Islet of Langerhans (tissue), 1 donor: ENCODE measurements at regions not wholly inside any gene's neighbourhood (a gene's known extent, or its start where the extent isn't known, plus 50 kb on each side); places are given as distances from the start of the nearest gene placed in this dataset.
A peak's percentile ranks its signal among the peaks of the same experiment; 100 is the strongest.
"Not testable (repeated sequence)": the region's sequence is repeated elsewhere in the genome, so short reads cannot be mapped to it uniquely, and the experiment has no call there.

Experiments
- FAIRE-seq: peaks from one replicate; lab custom pipeline; 2011; peaks lifted over from hg19 to GRCh38; lab: Jason Lieb, UNC

DNA sequence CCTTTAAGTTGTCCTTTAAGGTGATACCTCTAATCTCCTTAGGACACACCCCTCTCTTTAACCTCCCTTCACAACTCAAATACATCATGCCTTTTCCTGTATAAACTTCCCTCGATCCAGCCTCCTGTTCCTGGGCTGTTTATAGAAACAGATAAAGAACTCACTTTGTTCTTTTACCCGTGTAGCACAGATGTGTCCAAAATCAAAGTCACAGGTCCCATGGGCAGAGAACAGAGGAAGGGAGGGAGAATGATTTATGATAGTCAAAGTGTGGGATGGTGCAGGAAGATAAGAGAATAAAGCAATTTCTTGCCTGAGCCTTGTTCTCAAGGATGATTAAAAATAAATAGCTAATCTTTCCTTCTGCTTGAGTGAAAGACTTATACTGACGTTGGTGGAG is 50.3 kb upstream of the CABCOCO1 start:
- no peak for FAIRE-seq

GRCh38 chr10:61612009-61612408 is 50.7 kb upstream of the CABCOCO1 start:
- FAIRE-seq, result no peak

- no peak for FAIRE-seq
These were observed 53.0 kb upstream of the CABCOCO1 start for GRCh38 chr10:61609701-61610100.

DNA sequence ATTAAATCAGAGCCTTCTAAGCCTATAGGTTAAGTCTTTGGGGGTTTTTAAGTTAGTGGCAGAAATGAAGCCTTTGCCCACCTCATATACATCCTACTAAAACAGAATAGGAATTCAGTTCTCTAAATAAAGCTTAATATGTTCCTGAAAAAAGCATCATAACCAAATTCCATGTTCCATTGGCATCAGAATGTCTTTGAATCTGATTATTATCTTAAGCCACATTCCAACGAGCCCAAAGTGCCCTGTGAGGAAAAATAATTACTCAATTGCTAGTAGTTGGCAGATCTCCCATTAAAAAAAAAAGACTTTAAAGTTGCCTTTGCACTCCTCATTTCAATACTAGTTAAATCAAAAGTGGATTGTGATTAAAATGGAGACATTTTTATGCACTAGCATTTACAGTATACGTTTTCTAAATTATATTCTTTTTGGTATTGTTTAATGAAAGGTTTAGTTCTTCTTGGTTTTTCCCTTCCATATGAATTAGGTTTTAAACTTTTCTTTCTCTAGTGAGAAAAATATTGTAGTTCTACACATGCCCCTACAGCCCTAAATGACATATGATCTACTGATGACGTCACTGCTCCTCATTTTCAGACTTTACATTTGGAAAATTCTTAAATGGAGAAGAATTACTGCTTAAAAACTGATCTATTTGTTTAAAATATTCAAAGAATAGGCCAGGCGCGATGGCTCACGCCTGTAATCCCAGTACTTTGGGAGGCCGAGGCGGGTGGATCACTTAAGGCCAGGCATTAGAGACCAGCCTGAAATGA is 54.3 kb upstream of the CABCOCO1 start:
- no peak for FAIRE-seq

DNA sequence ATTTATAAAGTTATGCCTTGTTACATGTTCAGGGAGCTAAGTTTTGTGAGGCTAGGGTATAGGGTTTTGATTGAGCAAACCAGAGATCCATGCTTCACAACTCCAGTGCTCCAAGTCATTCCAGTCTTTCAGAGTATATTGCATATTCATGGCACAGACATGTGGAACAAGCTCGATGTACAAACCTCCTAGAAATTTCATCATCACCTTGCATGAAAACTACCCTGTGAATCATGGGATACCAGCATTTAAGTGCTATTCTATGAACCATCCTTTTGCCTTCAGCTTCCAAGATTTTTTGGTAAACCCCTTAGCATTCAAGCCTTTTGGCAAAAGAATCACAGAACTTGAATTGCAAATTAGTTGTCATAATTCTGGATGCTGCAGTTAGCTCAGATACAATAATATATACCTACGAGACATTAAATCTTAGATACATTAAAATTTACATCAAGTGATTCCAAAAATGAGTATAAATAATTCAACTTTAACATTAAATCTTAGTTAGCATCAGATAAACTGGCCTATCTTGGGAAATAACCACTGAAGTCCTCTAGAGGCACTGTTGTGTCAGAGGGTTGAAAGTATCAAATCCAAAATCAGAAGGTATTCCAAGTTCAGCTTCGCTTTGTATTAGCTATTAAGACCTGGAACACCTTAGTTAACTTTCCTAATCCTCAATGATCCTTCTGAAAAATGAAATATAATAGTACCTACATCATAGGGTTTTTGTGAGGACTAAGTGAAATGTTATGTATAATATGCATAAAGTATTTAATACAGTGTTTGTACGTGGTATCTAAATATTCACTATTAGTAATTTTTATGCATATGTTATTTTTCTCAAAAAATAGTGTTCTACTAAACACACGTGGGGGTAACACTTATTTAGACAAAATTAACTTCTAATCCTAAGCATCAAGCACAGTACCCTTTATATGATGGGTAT is 55.5 kb upstream of the CABCOCO1 start:
- peak; percentile 47 for FAIRE-seq

- FAIRE-seq, result no peak
These were observed 57.5 kb upstream of the CABCOCO1 start for GRCh38 chr10:61605221-61605620.

DNA sequence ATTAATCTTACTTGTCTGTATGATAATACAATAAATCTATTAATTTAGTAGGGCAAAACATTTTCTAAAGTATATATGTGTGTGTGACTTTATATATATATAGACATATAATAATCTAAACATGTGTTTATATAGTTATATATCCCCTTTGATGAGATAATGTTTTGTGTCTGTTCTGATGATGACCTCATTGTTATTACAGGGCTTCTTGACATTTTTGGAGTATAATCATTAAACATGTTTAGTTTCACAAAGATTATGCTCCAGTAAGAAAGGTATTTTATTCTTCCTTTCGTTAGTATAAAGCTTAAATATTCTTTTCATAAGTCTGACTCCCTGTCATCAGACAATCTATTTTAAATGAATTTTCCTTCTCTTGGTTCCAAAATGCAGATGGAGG is 62.3 kb upstream of the CABCOCO1 start:
- FAIRE-seq, result no peak

DNA sequence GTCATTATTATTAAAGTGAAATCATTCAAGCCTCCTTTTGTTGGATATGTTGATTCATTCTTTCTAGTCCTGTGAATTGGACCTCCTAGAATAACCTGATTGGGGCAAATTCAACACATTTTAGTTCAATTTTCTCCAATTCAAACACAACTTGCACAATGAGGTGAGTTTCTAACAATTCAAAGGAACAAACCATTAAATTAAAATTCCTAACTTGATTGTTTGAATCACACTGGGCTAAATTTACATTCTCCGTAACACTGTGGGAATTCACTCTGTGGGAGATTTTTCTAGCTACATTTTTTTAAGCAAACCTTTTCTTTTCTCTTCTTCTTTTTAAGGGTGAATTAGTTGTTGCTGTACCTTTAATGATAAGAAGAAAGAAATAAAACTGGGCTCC is 68.3 kb upstream of the CABCOCO1 start:
- FAIRE-seq, result no peak

- no peak for FAIRE-seq
These were observed 70.1 kb upstream of the CABCOCO1 start for GRCh38 chr10:61592581-61592980.

GRCh38 chr10:61589547-61590243 is 73.0 kb upstream of the CABCOCO1 start:
- no peak for FAIRE-seq

- FAIRE-seq, result no peak
These were observed 73.9 kb upstream of the CABCOCO1 start for GRCh38 chr10:61588770-61589211.

DNA sequence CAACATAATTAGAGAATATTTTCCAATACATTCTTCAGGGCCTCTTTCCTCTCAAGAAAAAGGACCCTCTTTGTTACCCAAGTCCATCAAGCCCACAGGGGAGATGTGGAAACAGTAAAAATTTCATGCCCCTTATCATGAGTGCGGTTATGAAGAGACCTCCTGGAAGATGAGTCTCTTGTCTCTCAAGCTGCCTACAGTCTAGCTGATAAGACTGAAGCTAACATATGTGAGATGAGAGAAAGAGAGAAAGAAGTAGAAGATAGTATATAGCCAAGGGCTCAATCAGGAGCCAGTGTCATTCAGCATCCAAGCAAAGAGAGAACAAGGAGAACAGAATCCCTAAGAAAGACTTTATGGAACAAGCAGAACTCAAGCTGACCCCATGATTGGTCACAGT is 75.9 kb upstream of the CABCOCO1 start:
- FAIRE-seq, result no peak

DNA sequence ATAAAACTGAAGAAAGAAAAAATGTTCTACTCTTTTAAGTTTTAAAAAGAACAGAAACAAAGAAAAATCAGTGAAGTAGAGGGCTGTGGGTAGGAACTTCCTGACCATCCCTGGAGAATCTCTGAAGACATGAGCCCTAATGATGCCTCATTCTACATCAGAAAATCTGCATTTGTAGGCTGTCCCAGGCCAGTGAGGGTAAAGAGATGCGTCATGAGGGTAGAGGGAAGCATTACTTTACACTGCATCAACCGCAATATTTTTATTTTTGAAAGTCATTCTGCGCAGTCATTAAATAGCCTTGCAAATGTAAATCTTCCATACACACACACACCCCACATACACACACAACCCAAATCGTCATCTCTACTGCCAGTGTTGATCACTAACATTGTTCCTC is 82.1 kb upstream of the CABCOCO1 start:
- FAIRE-seq, result no peak

DNA sequence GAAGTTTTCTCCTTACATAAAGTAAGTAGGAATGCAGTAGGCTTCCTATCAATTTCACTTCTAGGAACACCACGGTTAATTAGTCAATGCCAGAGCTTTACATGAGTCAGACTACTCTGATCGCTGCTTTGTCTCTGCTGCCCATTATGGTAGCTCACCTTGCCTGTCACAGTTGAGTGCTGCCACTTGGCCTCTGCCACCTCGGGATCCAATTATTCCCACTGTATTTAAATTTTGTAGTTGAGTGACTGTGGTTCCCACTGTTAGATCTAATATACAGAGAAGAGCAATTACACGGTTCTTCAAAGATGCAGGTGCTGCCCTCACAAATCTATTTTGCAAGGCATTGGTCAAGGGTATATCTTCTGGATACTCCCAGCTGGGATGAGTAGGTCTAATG is 92.5 kb upstream of the CABCOCO1 start:
- FAIRE-seq, result not testable (repeated sequence)

GRCh38 chr10:61567729-61568128 is 95.0 kb upstream of the CABCOCO1 start:
- FAIRE-seq, result no peak

GRCh38 chr10:61565819-61566560 is 96.7 kb upstream of the CABCOCO1 start:
- no peak for FAIRE-seq

- FAIRE-seq, result no peak
These were observed 98.3 kb upstream of the CABCOCO1 start for GRCh38 chr10:61564444-61564843.

GRCh38 chr10:61559615-61560014 is 103.1 kb upstream of the CABCOCO1 start:
- FAIRE-seq, result no peak

GRCh38 chr10:61558188-61558587 is 104.5 kb upstream of the CABCOCO1 start:
- no peak for FAIRE-seq

DNA sequence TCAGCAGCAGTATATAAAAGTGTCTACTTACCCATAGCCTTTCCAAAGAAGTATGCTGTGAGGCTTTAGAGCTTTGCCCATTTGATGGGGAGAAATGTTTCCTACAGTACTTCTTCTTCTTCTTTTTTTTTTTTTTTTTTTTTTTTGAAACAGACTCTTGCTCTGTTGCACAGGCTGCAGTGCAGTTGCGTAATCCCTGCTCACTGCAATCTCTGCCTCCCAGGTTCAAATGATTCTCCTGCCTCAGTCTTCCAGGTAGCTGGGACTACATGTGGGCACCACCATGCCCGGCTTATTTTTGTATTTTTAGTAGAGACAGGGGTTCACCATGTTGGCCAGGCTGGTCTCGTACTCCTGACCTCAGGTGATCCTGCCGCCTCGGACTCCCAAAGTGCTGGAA is 101.7 kb upstream of the TMEM26 start:
- no peak for FAIRE-seq

DNA sequence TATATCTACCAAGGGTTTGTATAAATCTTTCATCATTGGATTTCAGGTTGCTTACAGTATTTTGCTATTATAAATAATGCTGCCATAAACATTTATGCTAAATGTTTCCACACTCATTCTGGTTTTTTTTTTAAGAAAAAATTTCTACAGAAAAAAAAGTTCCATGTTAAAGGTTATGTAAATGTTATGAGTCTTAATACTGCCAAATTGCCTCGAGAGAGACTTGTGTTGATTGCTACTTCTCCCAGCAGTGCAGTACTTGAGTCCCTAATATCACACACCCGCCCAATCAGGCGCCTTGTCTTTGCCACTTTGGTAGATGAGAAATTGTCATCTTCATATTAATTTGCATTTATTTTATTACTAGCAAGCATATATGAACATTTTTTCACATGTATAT is 96.7 kb upstream of the TMEM26 start:
- no peak for FAIRE-seq

- no peak for FAIRE-seq
These were observed 95.2 kb upstream of the TMEM26 start for GRCh38 chr10:61548364-61548763.
